ENCODE measurements at regions not wholly inside any gene's neighbourhood (a gene's known extent, or its start where the extent isn't known, plus 50 kb on each side); places are given as distances from the start of the nearest gene placed in this dataset.
"Not testable (repeated sequence)": the region's sequence is repeated elsewhere in the genome, so short reads cannot be mapped to it uniquely, and the experiment has no call there.

GRCh38 chr1:224031986-224032385 lies 81.9 kb upstream of the FBXO28 start:
- H3K36me3 ChIP-seq (ENCODE audit: control insufficient read depth, insufficient read depth, low read length); H3K4me3 ChIP-seq (ENCODE audit: low read depth, low read length); H3K27me3 ChIP-seq (ENCODE audit: control insufficient read depth, insufficient read depth, low read length); DNase-seq (ENCODE audit: low read depth); CTCF ChIA-PET; POLR2A ChIA-PET: not testable (repeated sequence)

GRCh38 chr1:224030257-224030656 lies 83.7 kb upstream of the FBXO28 start:
- H3K4me3 ChIP-seq (ENCODE audit: low read depth, low read length); POLR2A ChIA-PET; DNase-seq (ENCODE audit: low read depth); H3K27me3 ChIP-seq (ENCODE audit: control insufficient read depth, insufficient read depth, low read length); H3K36me3 ChIP-seq (ENCODE audit: control insufficient read depth, insufficient read depth, low read length); CTCF ChIA-PET: not testable (repeated sequence)

GRCh38 chr1:224029286-224030025 lies 84.5 kb upstream of the FBXO28 start:
- POLR2A ChIA-PET; DNase-seq (ENCODE audit: low read depth); H3K27me3 ChIP-seq (ENCODE audit: control insufficient read depth, insufficient read depth, low read length); H3K36me3 ChIP-seq (ENCODE audit: control insufficient read depth, insufficient read depth, low read length); CTCF ChIA-PET; H3K4me3 ChIP-seq (ENCODE audit: low read depth, low read length): not testable (repeated sequence)

- POLR2A ChIA-PET; DNase-seq (ENCODE audit: low read depth); H3K36me3 ChIP-seq (ENCODE audit: control insufficient read depth, insufficient read depth, low read length); H3K4me3 ChIP-seq (ENCODE audit: low read depth, low read length); H3K27me3 ChIP-seq (ENCODE audit: control insufficient read depth, insufficient read depth, low read length); CTCF ChIA-PET: not testable (repeated sequence)
Measured at GRCh38 chr1:224028802-224029201, 85.1 kb upstream of the FBXO28 start.

GRCh38 chr1:224023122-224023521 lies 90.8 kb upstream of the FBXO28 start:
- CTCF ChIA-PET; DNase-seq (ENCODE audit: low read depth); POLR2A ChIA-PET; H3K4me3 ChIP-seq (ENCODE audit: low read depth, low read length); H3K36me3 ChIP-seq (ENCODE audit: control insufficient read depth, insufficient read depth, low read length); H3K27me3 ChIP-seq (ENCODE audit: control insufficient read depth, insufficient read depth, low read length): not testable (repeated sequence)

GRCh38 chr1:224022249-224022970 lies 91.5 kb upstream of the FBXO28 start:
- DNase-seq (ENCODE audit: low read depth); H3K27me3 ChIP-seq (ENCODE audit: control insufficient read depth, insufficient read depth, low read length); POLR2A ChIA-PET; H3K4me3 ChIP-seq (ENCODE audit: low read depth, low read length); H3K36me3 ChIP-seq (ENCODE audit: control insufficient read depth, insufficient read depth, low read length); CTCF ChIA-PET: not testable (repeated sequence)

GRCh38 chr1:224019866-224020265 lies 94.0 kb upstream of the FBXO28 start:
- CTCF ChIA-PET; POLR2A ChIA-PET; H3K4me3 ChIP-seq (ENCODE audit: low read depth, low read length); H3K36me3 ChIP-seq (ENCODE audit: control insufficient read depth, insufficient read depth, low read length); DNase-seq (ENCODE audit: low read depth); H3K27me3 ChIP-seq (ENCODE audit: control insufficient read depth, insufficient read depth, low read length): not testable (repeated sequence)

GRCh38 chr1:224015782-224016181 lies 98.1 kb upstream of the FBXO28 start:
- H3K27me3 ChIP-seq (ENCODE audit: control insufficient read depth, insufficient read depth, low read length); POLR2A ChIA-PET; DNase-seq (ENCODE audit: low read depth); H3K36me3 ChIP-seq (ENCODE audit: control insufficient read depth, insufficient read depth, low read length); H3K4me3 ChIP-seq (ENCODE audit: low read depth, low read length); CTCF ChIA-PET: not testable (repeated sequence)

GRCh38 chr1:224014330-224014649 lies 99.6 kb upstream of the FBXO28 start:
- ChIA-PET CTCF (no interaction called here), POLR2A (no interaction called here)
- no peak overlapping the region for H3K4me3 ChIP-seq (ENCODE audit: low read depth, low read length)
- no peak for DNase-seq (ENCODE audit: low read depth)
- H3K36me3 ChIP-seq (ENCODE audit: control insufficient read depth, insufficient read depth, low read length) = no peaks in the 10 kb centered on the region
- no peak for TF ChIP-seq CTCF (IDR thresholded peaks at IDR 0.05; ENCODE audit: insufficient read depth, low read depth, low read length)
- H3K27me3 ChIP-seq (ENCODE audit: control insufficient read depth, insufficient read depth, low read length) = no peaks in the 10 kb centered on the region

- POLR2A ChIA-PET; H3K36me3 ChIP-seq (ENCODE audit: control insufficient read depth, insufficient read depth, low read length); CTCF ChIA-PET; H3K4me3 ChIP-seq (ENCODE audit: low read depth, low read length); H3K27me3 ChIP-seq (ENCODE audit: control insufficient read depth, insufficient read depth, low read length); DNase-seq (ENCODE audit: low read depth): not testable (repeated sequence)
Measured at GRCh38 chr1:224013626-224014329, 100.1 kb upstream of the FBXO28 start.

GRCh38 chr1:224012807-224013434 lies 101.0 kb upstream of the FBXO28 start:
- POLR2A ChIA-PET; H3K4me3 ChIP-seq (ENCODE audit: low read depth, low read length); H3K27me3 ChIP-seq (ENCODE audit: control insufficient read depth, insufficient read depth, low read length); DNase-seq (ENCODE audit: low read depth); H3K36me3 ChIP-seq (ENCODE audit: control insufficient read depth, insufficient read depth, low read length); CTCF ChIA-PET: not testable (repeated sequence)

GRCh38 chr1:224012162-224012561 lies 101.7 kb upstream of the FBXO28 start:
- H3K27me3 ChIP-seq (ENCODE audit: control insufficient read depth, insufficient read depth, low read length); DNase-seq (ENCODE audit: low read depth); H3K4me3 ChIP-seq (ENCODE audit: low read depth, low read length); POLR2A ChIA-PET; CTCF ChIA-PET; H3K36me3 ChIP-seq (ENCODE audit: control insufficient read depth, insufficient read depth, low read length): not testable (repeated sequence)

All from BJ (cell line).